Naive thymus-derived CD4-positive, alpha-beta T cell (primary cell): ENCODE measurements at regions not wholly inside any gene's neighbourhood (a gene's known extent, or its start where the extent isn't known, plus 50 kb on each side); places are given as distances from the start of the nearest gene placed in this dataset.

Source experiments
- ATAC-seq: fragments of 150-1000 bp; cut with Tn5 transposase; 2 replicates; pipeline ENCODE4 v1.10.0; 2021; ENCODE audit warnings: mild to moderate bottlenecking, moderate library complexity
- CTCF ChIA-PET: fragments of 350-600 bp; sonication (Branson Sonifier 250); formaldehyde crosslinking; loops from one replicate; lab custom pipeline; 2021; ENCODE audit warnings: antibody characterized with exemption; lab: Charles Lee
- POLR2A ChIA-PET: fragments of 350-600 bp; sonication (Branson Sonifier 250); formaldehyde crosslinking; loops from one replicate; lab custom pipeline; 2021; ENCODE audit warnings: antibody characterized with exemption, inconsistent platforms; lab: Charles Lee
- DNase-seq, 9 donors: peaks; one replicate each; pipeline versions ENCODE4 v3.0.0 to v3.0.0-alpha.2; 2020 to 2022; ENCODE audit warnings: mixed read lengths in 1 of 9
- H3K27ac ChIP-seq: one replicate; pipeline ENCODE4 v1.7.0; 2013; ENCODE audit warnings: mild to moderate bottlenecking, low read depth, low read length, moderate library complexity
- H3K27me3 ChIP-seq, 2 donors: one replicate each; pipeline ENCODE4 v1.7.0; 2013; ENCODE audit warnings: low read length in 2 of 2, mild to moderate bottlenecking in 2 of 2, moderate library complexity in 2 of 2; ENCODE audit not compliant: control insufficient read depth in 2 of 2, insufficient read depth in 2 of 2
- H3K36me3 ChIP-seq, 3 experiments: 1 replicate in 2 of 3; 2 replicates in 1 of 3; pipeline ENCODE4 v1.7.0; 2013; ENCODE audit warnings: low read length in 3 of 3, mild to moderate bottlenecking in 3 of 3, moderate library complexity in 1 of 3; ENCODE audit not compliant: insufficient read depth in 3 of 3, control insufficient read depth in 2 of 3
- H3K4me1 ChIP-seq, 2 donors: one replicate each; pipeline ENCODE4 v1.7.0; 2013; ENCODE audit warnings: low read length in 2 of 2, mild to moderate bottlenecking in 2 of 2, moderate library complexity in 1 of 2; ENCODE audit not compliant: control insufficient read depth in 2 of 2, insufficient read depth in 2 of 2
- H3K4me3 ChIP-seq: 2 replicates; pipeline ENCODE4 v1.7.0; 2013; ENCODE audit warnings: mild to moderate bottlenecking, low read length
- H3K9me3 ChIP-seq, 3 experiments: 1 replicate in 2 of 3; 2 replicates in 1 of 3; pipeline ENCODE4 v1.7.0; 2013; ENCODE audit warnings: low read length in 3 of 3; ENCODE audit not compliant: control insufficient read depth in 2 of 3
- H3K27ac Mint-ChIP-seq, 9 donors: one replicate each; pipeline ENCODE4 v1.8.0; 2020 to 2022; ENCODE audit warnings: mixed read lengths in 9 of 9, mild to moderate bottlenecking in 8 of 9, moderate library complexity in 5 of 9, inconsistent platforms in 2 of 9
- H3K27me3 Mint-ChIP-seq, 5 donors: one replicate each; pipeline ENCODE4 v1.8.0; 2021 to 2022; ENCODE audit warnings: mixed read lengths in 5 of 5, mild to moderate bottlenecking in 1 of 5
- H3K36me3 Mint-ChIP-seq, 5 donors: one replicate each; pipeline ENCODE4 v1.8.0; 2020 to 2022; ENCODE audit warnings: mixed read lengths in 5 of 5, mild to moderate bottlenecking in 3 of 5, inconsistent platforms in 1 of 5
- H3K4me1 Mint-ChIP-seq, 7 donors: one replicate each; pipeline ENCODE4 v1.8.0; 2020 to 2022; ENCODE audit warnings: mixed read lengths in 7 of 7, mild to moderate bottlenecking in 3 of 7, inconsistent platforms in 1 of 7
- H3K4me3 Mint-ChIP-seq, 10 donors: one replicate each; pipeline ENCODE4 v1.8.0; 2020 to 2022; ENCODE audit warnings: mild to moderate bottlenecking in 10 of 10, mixed read lengths in 10 of 10, moderate library complexity in 6 of 10, inconsistent platforms in 2 of 10
- H3K9me3 Mint-ChIP-seq, 11 donors: one replicate each; pipeline ENCODE4 v1.8.0; 2020 to 2022; ENCODE audit warnings: mixed read lengths in 11 of 11, mild to moderate bottlenecking in 4 of 11, inconsistent platforms in 1 of 11, moderate library complexity in 1 of 11
- intact Hi-C, 2 donors: fragments of 100-400 bp; cut with micrococcal nuclease; formaldehyde crosslinking; loops; one replicate each; pipeline ENCODE4 v1.15.1; 2023

GRCh38 chr4:133379681-133380438 lies 230.8 kb downstream of the PCDH10 start:
- Histone ChIP-seq H3K4me3 (no peak overlapping the region), H3K27me3 (no peaks in the 10 kb centered on the region), H3K9me3 (no peaks in the 10 kb centered on the region), H3K4me1 (no peaks in the 10 kb centered on the region), H3K36me3 (no peaks in the 10 kb centered on the region), H3K27ac (no peak overlapping the region)
- intact Hi-C loops = no loop called here
- H3K9me3 Mint-ChIP-seq = peaks cover 0 to 22% (median 5%) of the 10 kb centered on the region in 11 donors
- no peaks in the 10 kb centered on the region for H3K4me1 Mint-ChIP-seq
- H3K27me3 Mint-ChIP-seq = no peaks in the 10 kb centered on the region
- no peak overlapping the region for H3K27ac Mint-ChIP-seq
- no peak for ATAC-seq
- no peak overlapping the region for H3K4me3 Mint-ChIP-seq
- peaks cover 0 to 3% (median 0%) of the 10 kb centered on the region in 5 donors for H3K36me3 Mint-ChIP-seq
- ChIA-PET CTCF (no interaction called here), POLR2A (no interaction called here)
- no peak for DNase-seq

GRCh38 chr4:133377286-133377685 lies 228.2 kb downstream of the PCDH10 start:
- Histone ChIP-seq H3K4me1 (no peaks in the 10 kb centered on the region), H3K4me3 (no peak overlapping the region), H3K27me3 (no peaks in the 10 kb centered on the region), H3K27ac (no peak overlapping the region), H3K9me3 (no peaks in the 10 kb centered on the region), H3K36me3 (no peaks in the 10 kb centered on the region)
- no peak overlapping the region for H3K4me3 Mint-ChIP-seq
- H3K27ac Mint-ChIP-seq = no peak overlapping the region
- DNase-seq (no peak), ATAC-seq (no peak)
- POLR2A ChIA-PET = no interaction called here
- no peaks in the 10 kb centered on the region for H3K4me1 Mint-ChIP-seq
- no peaks in the 10 kb centered on the region for H3K27me3 Mint-ChIP-seq
- intact Hi-C loops = no loop called here
- CTCF ChIA-PET = no interaction called here
- H3K36me3 Mint-ChIP-seq = peaks cover 0 to 3% (median 0%) of the 10 kb centered on the region in 5 donors
- peaks cover 0 to 20% (median 7%) of the 10 kb centered on the region in 11 donors for H3K9me3 Mint-ChIP-seq

GRCh38 chr4:133372699-133373098 lies 223.6 kb downstream of the PCDH10 start:
- H3K4me1 Mint-ChIP-seq = no peaks in the 10 kb centered on the region
- ATAC-seq = no peak
- no peaks in the 10 kb centered on the region for H3K36me3 ChIP-seq
- H3K27me3 Mint-ChIP-seq = no peaks in the 10 kb centered on the region
- H3K4me3 Mint-ChIP-seq = no peak overlapping the region
- intact Hi-C loops = no loop called here
- H3K9me3 Mint-ChIP-seq = peaks cover 0 to 13% (median 4%) of the 10 kb centered on the region in 11 donors
- CTCF ChIA-PET = interaction anchor here (0.6 kb wide), 1 partner anchor 51 kb away, joined by 3 read pairs; no protein-coding TSS in a partner anchor
- H3K27ac ChIP-seq = no peak overlapping the region
- no peaks in the 10 kb centered on the region for H3K4me1 ChIP-seq
- no peaks in the 10 kb centered on the region for H3K27me3 ChIP-seq
- no peak overlapping the region for H3K4me3 ChIP-seq
- no peaks in the 10 kb centered on the region for H3K36me3 Mint-ChIP-seq
- DNase-seq = no peak
- POLR2A ChIA-PET = no interaction called here
- no peak overlapping the region for H3K27ac Mint-ChIP-seq
- H3K9me3 ChIP-seq = no peaks in the 10 kb centered on the region

- H3K27me3 Mint-ChIP-seq = no peaks in the 10 kb centered on the region
- no peak for DNase-seq
- intact Hi-C loops = no loop called here
- H3K4me3 Mint-ChIP-seq = no peak overlapping the region
- POLR2A ChIA-PET = no interaction called here
- CTCF ChIA-PET = no interaction called here
- Histone ChIP-seq H3K27ac (no peak overlapping the region), H3K27me3 (no peaks in the 10 kb centered on the region), H3K4me3 (no peak overlapping the region), H3K9me3 (no peaks in the 10 kb centered on the region), H3K4me1 (no peaks in the 10 kb centered on the region), H3K36me3 (no peaks in the 10 kb centered on the region)
- H3K4me1 Mint-ChIP-seq = no peaks in the 10 kb centered on the region
- H3K9me3 Mint-ChIP-seq = peaks cover 0 to 47% (median 4%) of the 10 kb centered on the region in 11 donors
- H3K27ac Mint-ChIP-seq = no peak overlapping the region
- ATAC-seq = no peak
- H3K36me3 Mint-ChIP-seq = no peaks in the 10 kb centered on the region
These were observed 206.5 kb downstream of the PCDH10 start for GRCh38 chr4:133355633-133356032.

- H3K4me1 ChIP-seq = no peaks in the 10 kb centered on the region
- intact Hi-C loops = no loop called here
- H3K9me3 Mint-ChIP-seq = peaks cover 0 to 19% (median 4%) of the 10 kb centered on the region in 11 donors
- ChIA-PET CTCF (no interaction called here), POLR2A (no interaction called here)
- no peak overlapping the region for H3K4me3 ChIP-seq
- H3K36me3 ChIP-seq = no peaks in the 10 kb centered on the region
- H3K27ac ChIP-seq = no peak overlapping the region
- DNase-seq = no peak
- ATAC-seq = no peak
- no peaks in the 10 kb centered on the region for H3K27me3 Mint-ChIP-seq
- no peaks in the 10 kb centered on the region for H3K36me3 Mint-ChIP-seq
- no peak overlapping the region for H3K4me3 Mint-ChIP-seq
- H3K9me3 ChIP-seq = no peaks in the 10 kb centered on the region
- no peak overlapping the region for H3K27ac Mint-ChIP-seq
- H3K27me3 ChIP-seq = no peaks in the 10 kb centered on the region
- H3K4me1 Mint-ChIP-seq = no peaks in the 10 kb centered on the region
These were observed 198.3 kb downstream of the PCDH10 start for GRCh38 chr4:133347409-133347808.

GRCh38 chr4:133324491-133324890 lies 175.4 kb downstream of the PCDH10 start:
- Histone ChIP-seq H3K4me1 (no peaks in the 10 kb centered on the region), H3K9me3 (no peaks in the 10 kb centered on the region), H3K36me3 (no peaks in the 10 kb centered on the region), H3K4me3 (no peak overlapping the region), H3K27me3 (no peaks in the 10 kb centered on the region), H3K27ac (no peak overlapping the region)
- Mint-ChIP-seq H3K9me3 (peaks cover 0 to 12% (median 0%) of the 10 kb centered on the region in 11 donors), H3K27me3 (no peaks in the 10 kb centered on the region), H3K36me3 (no peaks in the 10 kb centered on the region), H3K4me1 (no peaks in the 10 kb centered on the region), H3K27ac (no peak overlapping the region), H3K4me3 (no peak overlapping the region)
- intact Hi-C loops = no loop called here
- no peak for ATAC-seq
- no peak for DNase-seq
- CTCF ChIA-PET = no interaction called here
- POLR2A ChIA-PET = no interaction called here

GRCh38 chr4:133323670-133324069 lies 174.6 kb downstream of the PCDH10 start:
- no peak for ATAC-seq
- CTCF ChIA-PET = no interaction called here
- intact Hi-C loops = no loop called here
- Histone ChIP-seq H3K27ac (no peak overlapping the region), H3K27me3 (no peaks in the 10 kb centered on the region), H3K4me1 (no peaks in the 10 kb centered on the region), H3K36me3 (no peaks in the 10 kb centered on the region), H3K4me3 (no peak overlapping the region), H3K9me3 (no peaks in the 10 kb centered on the region)
- no peaks in the 10 kb centered on the region for H3K27me3 Mint-ChIP-seq
- H3K27ac Mint-ChIP-seq = no peak overlapping the region
- no peak overlapping the region for H3K4me3 Mint-ChIP-seq
- no peaks in the 10 kb centered on the region for H3K36me3 Mint-ChIP-seq
- no peak for DNase-seq
- POLR2A ChIA-PET = no interaction called here
- H3K9me3 Mint-ChIP-seq = peaks cover 0 to 9% (median 0%) of the 10 kb centered on the region in 11 donors
- no peaks in the 10 kb centered on the region for H3K4me1 Mint-ChIP-seq
